GM23248 (cell line): ENCODE measurements at regions not wholly inside any gene's neighbourhood (a gene's known extent, or its start where the extent isn't known, plus 50 kb on each side); places are given as distances from the start of the nearest gene placed in this dataset.
"Not testable (repeated sequence)": the region's sequence is repeated elsewhere in the genome, so short reads cannot be mapped to it uniquely, and the experiment has no call there.

Source experiments
- DNase-seq: peaks from one replicate; pipeline ENCODE4 v3.0.0-alpha.2; 2015
- H2AFZ ChIP-seq: fragments of 200-600 bp; sonication (generic); 2 replicates; pipeline ENCODE4 v1.6.1; 2016; ENCODE audit warnings: antibody characterized with exemption
- H3F3A ChIP-seq: fragments of 200-600 bp; sonication (generic); 2 replicates; pipeline ENCODE4 v1.6.1; 2016; ENCODE audit warnings: mild to moderate bottlenecking, antibody characterized with exemption, mixed run types; ENCODE audit not compliant: insufficient read depth
- H3K27ac ChIP-seq: fragments of 200-600 bp; sonication (generic); 2 replicates; pipeline ENCODE4 v1.5.1; 2016; ENCODE audit warnings: mild to moderate bottlenecking
- H3K27me3 ChIP-seq: fragments of 200-600 bp; sonication (generic); replicated peaks from 2 replicates; pipeline ENCODE4 v1.6.1; 2016; ENCODE audit warnings: mild to moderate bottlenecking; ENCODE audit not compliant: insufficient read depth
- H3K36me3 ChIP-seq: fragments of 200-600 bp; sonication (generic); 2 replicates; pipeline ENCODE4 v1.6.1; 2016; ENCODE audit warnings: low read depth, mild to moderate bottlenecking
- H3K4me1 ChIP-seq: fragments of 200-600 bp; sonication (generic); 2 replicates; pipeline ENCODE4 v1.6.1; 2016; ENCODE audit warnings: mild to moderate bottlenecking; ENCODE audit not compliant: insufficient read depth
- H3K4me2 ChIP-seq: fragments of 200-600 bp; sonication (generic); one replicate; pipeline ENCODE4 v1.6.1; 2016; ENCODE audit warnings: mild to moderate bottlenecking; ENCODE audit not compliant: unreplicated experiment
- H3K4me3 ChIP-seq: fragments of 200-600 bp; sonication (generic); 2 replicates; pipeline ENCODE4 v1.5.1; 2016; ENCODE audit warnings: mild to moderate bottlenecking
- H3K79me2 ChIP-seq: fragments of 200-600 bp; sonication (generic); 2 replicates; pipeline ENCODE4 v1.6.1; 2016; ENCODE audit warnings: mild to moderate bottlenecking; ENCODE audit not compliant: insufficient read depth
- H3K9ac ChIP-seq: fragments of 200-600 bp; sonication (generic); 2 replicates; pipeline ENCODE4 v1.6.1; 2016; ENCODE audit warnings: mild to moderate bottlenecking
- H3K9me2 ChIP-seq: fragments of 200-600 bp; sonication (generic); 2 replicates; pipeline ENCODE4 v1.6.1; 2016; ENCODE audit warnings: mixed run types, mild to moderate bottlenecking, moderate library complexity; ENCODE audit not compliant: insufficient read depth
- H3K9me3 ChIP-seq: fragments of 200-600 bp; sonication (generic); one replicate; pipeline ENCODE4 v1.6.1; 2017; ENCODE audit warnings: low read depth
- H4K20me1 ChIP-seq: fragments of 200-600 bp; sonication (generic); 2 replicates; pipeline ENCODE4 v1.6.0; 2016; ENCODE audit not compliant: insufficient read depth
- EZH2 ChIP-seq: fragments of 200-600 bp; sonication (generic); IDR thresholded peaks from 2 replicates; pipeline ENCODE4 v1.6.1; 2018; ENCODE audit warnings: antibody characterized with exemption, mild to moderate bottlenecking; ENCODE audit not compliant: insufficient read depth, poor library complexity, severe bottlenecking
- EZH2phosphoT487 ChIP-seq: fragments of 200-600 bp; sonication (generic); IDR thresholded peaks from 2 replicates; pipeline ENCODE4 v1.6.1; 2018; ENCODE audit warnings: antibody characterized with exemption, moderate library complexity, mild to moderate bottlenecking, low read depth; ENCODE audit not compliant: insufficient read depth
- WGBS, 2 experiments: methylation state at CpG; one replicate each; pipeline ENCODE4 v1.1.6; 2015 to 2017; ENCODE audit warnings: low lambda C conversion rate in 2 of 2, low coverage in 1 of 2; ENCODE audit errors: missing lambda C conversion rate in 2 of 2; 5-methylcytosine and 5-hydroxymethylcytosine counted together
- in situ Hi-C: fragments of 300-500 bp; cut with MboI; formaldehyde crosslinking; loops from 2 replicates; pipeline ENCODE4 v1.15.0; 2020

DNA sequence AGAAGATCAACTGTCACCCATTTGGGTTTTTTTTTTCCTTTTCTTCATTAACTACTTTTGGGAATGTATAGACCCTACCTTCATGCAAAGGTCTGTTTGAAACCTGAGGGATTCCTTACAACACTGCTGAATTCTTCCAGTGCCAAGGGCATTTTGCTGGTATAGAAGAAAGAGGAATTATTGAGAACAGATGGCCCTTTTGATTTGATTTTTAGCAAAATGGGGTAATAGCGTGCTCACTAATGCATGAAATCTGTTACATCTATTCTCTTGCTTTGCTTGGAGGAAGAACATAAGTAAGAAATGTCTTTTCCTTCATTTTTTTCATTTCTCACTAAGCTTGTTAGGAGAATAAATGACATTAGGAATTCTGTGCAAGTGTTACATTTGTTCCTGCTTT lies 501.9 kb downstream of the TMEM135 start:
- DNase-seq: no peak
- Histone ChIP-seq H3K4me2 (no peak overlapping the region), H3K9me3 (no peaks in the 10 kb centered on the region), H4K20me1 (no peaks in the 10 kb centered on the region), H3K4me3 (no peak overlapping the region), H2AFZ (no peak overlapping the region), H3K36me3 (no peaks in the 10 kb centered on the region), H3F3A (no peaks in the 10 kb centered on the region), H3K4me1 (no peaks in the 10 kb centered on the region), H3K27ac (no peak overlapping the region), H3K9me2 (no peaks in the 10 kb centered on the region), H3K9ac (no peak overlapping the region), H3K79me2 (no peaks in the 10 kb centered on the region), H3K27me3 (peaks cover 8% of the 10 kb centered on the region; the same call in 1 of the 2 replicates)
- 30 to 44% methylated on average over 1 of the region's 1 CpG for WGBS, 2 experiments
- TF ChIP-seq EZH2phosphoT487 (no peak), EZH2 (no peak)
- in situ Hi-C loops: no loop called here

- Histone ChIP-seq H3K4me2 (no peak overlapping the region), H2AFZ (no peak overlapping the region), H3K27ac (no peak overlapping the region), H3K36me3 (no peaks in the 10 kb centered on the region), H3K27me3 (peaks cover 8% of the 10 kb centered on the region; the same call in 1 of the 2 replicates), H4K20me1 (no peaks in the 10 kb centered on the region), H3K9me2 (no peaks in the 10 kb centered on the region), H3K79me2 (no peaks in the 10 kb centered on the region), H3K4me3 (no peak overlapping the region), H3K4me1 (peaks cover 12% of the 10 kb centered on the region), H3K9ac (no peak overlapping the region), H3F3A (no peaks in the 10 kb centered on the region), H3K9me3 (no peaks in the 10 kb centered on the region)
- DNase-seq: no peak
- WGBS, 2 experiments: 51 to 58% methylated on average over 4 of the region's 4 CpGs
- TF ChIP-seq EZH2phosphoT487 (no peak), EZH2 (no peak)
- in situ Hi-C loops: no loop called here
These were observed 498.8 kb downstream of the TMEM135 start for GRCh38 chr11:87536565-87536964.

DNA sequence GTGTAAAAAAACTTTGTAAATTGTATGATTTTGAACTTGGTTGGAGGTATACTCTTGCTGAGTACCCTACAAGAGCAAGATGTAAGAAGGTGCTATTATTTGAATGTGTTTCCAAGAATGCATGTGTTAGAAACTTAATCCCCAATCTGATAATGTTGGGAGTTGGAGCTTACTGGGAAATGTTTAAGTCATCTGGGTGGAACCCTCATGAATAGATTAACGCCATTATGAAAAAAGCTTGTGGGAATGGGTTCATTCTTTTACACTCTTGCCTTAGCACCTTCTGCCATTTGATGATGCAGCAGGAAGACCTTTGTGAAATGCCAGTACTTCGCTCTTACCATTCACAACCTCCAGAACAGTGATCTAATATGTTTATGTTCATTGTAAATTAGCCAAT lies 498.3 kb downstream of the TMEM135 start:
- H3K9me3 ChIP-seq: no peaks in the 10 kb centered on the region
- H3K27ac ChIP-seq: no peak overlapping the region
- WGBS, 2 experiments: 45 to 46% methylated on average over 2 of the region's 2 CpGs
- peaks cover 8% of the 10 kb centered on the region; the same call in 1 of the 2 replicates for H3K27me3 ChIP-seq
- H3F3A ChIP-seq: no peaks in the 10 kb centered on the region
- DNase-seq: no peak
- H3K4me3 ChIP-seq: no peak overlapping the region
- TF ChIP-seq EZH2phosphoT487 (no peak), EZH2 (no peak)
- H3K4me1 ChIP-seq: peaks cover 14% of the 10 kb centered on the region
- H3K4me2 ChIP-seq: no peak overlapping the region
- H3K9me2 ChIP-seq: no peaks in the 10 kb centered on the region
- no peaks in the 10 kb centered on the region for H4K20me1 ChIP-seq
- H3K79me2 ChIP-seq: no peaks in the 10 kb centered on the region
- H3K36me3 ChIP-seq: no peaks in the 10 kb centered on the region
- no peak overlapping the region for H3K9ac ChIP-seq
- in situ Hi-C loops: no loop called here
- H2AFZ ChIP-seq: no peak overlapping the region

DNA sequence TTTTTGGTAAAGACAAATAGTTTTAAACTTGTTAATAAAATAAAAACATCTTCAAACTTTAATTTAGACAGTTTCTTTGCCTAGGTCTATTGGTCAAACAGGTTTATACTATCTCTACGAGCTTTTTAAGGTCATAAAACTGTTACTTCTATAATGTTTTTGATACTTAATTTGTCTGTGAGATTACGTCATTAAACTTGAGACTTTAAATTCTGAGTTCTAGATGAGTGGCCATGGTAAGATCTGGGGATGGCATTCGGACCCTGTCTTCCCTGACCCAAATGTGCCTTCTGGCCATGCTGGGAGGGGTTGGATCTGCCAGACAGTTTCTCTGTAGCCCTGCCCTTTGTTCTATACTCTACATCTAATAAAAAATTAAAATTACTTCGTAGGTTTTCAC lies 497.8 kb downstream of the TMEM135 start:
- no peak for DNase-seq
- no peak for TF ChIP-seq EZH2
- no peak for TF ChIP-seq EZH2phosphoT487
- Histone ChIP-seq H2AFZ (no peak overlapping the region), H3K27ac (no peak overlapping the region), H3K9me2 (0 out of 2 replicates have a peak, but pooled peaks cover 2% of the 10 kb centered on the region), H3K36me3 (no peaks in the 10 kb centered on the region), H3F3A (no peaks in the 10 kb centered on the region), H3K4me3 (no peak overlapping the region), H3K27me3 (peaks cover 8% of the 10 kb centered on the region; the same call in 1 of the 2 replicates), H3K79me2 (no peaks in the 10 kb centered on the region), H3K4me2 (no peak overlapping the region), H3K9me3 (no peaks in the 10 kb centered on the region), H4K20me1 (no peaks in the 10 kb centered on the region), H3K4me1 (peaks cover 14% of the 10 kb centered on the region), H3K9ac (no peak overlapping the region)
- in situ Hi-C loops: no loop called here
- WGBS, 2 experiments: 34 to 35% methylated on average over 4 of the region's 4 CpGs

DNA sequence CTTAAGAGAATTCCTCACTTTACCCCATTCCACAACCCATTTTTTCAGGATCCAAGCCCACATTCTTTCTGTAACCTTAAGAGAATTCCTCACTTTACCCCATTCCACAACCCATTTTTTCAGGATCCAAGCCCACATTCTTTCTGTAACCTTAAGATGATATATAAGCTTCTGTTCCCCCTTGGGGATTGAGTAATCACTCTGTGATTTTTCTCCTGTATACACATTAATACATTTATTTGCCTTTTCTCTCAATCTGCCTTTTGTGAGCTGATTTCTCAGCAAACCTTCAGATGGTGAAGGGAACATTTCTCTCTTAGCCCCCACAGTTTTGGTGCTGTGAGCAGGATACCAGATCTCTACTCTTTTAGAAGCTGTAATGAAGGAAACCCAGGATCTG lies 494.1 kb downstream of the TMEM135 start:
- DNase-seq: peak; percentile 49
- in situ Hi-C loops: not testable (repeated sequence)

More for the DNA sequence above, 494.1 kb downstream of the TMEM135 start:
- H3K4me3 ChIP-seq: peak overlapping the region; percentile 9; the same call in 1 of the 2 replicates
- not testable (repeated sequence) for H4K20me1 ChIP-seq, H3K9me2 ChIP-seq, H3K27ac ChIP-seq, H3K36me3 ChIP-seq, H3K9ac ChIP-seq, H3F3A ChIP-seq, H3K9me3 ChIP-seq, H3K79me2 ChIP-seq, H2AFZ ChIP-seq, H3K27me3 ChIP-seq
- H3K4me2 ChIP-seq: peak overlapping the region; percentile 25
- H3K4me1 ChIP-seq: peaks cover 14% of the 10 kb centered on the region
